NCI-H1436 (cell line): ENCODE measurements at regions not wholly inside any gene's neighbourhood (a gene's known extent, or its start where the extent isn't known, plus 50 kb on each side); places are given as distances from the start of the nearest gene placed in this dataset.

Experiments used
- DNase-seq: peaks from one replicate; lab custom pipeline; 2025; lab: John Stamatoyannopoulos, UW

DNA sequence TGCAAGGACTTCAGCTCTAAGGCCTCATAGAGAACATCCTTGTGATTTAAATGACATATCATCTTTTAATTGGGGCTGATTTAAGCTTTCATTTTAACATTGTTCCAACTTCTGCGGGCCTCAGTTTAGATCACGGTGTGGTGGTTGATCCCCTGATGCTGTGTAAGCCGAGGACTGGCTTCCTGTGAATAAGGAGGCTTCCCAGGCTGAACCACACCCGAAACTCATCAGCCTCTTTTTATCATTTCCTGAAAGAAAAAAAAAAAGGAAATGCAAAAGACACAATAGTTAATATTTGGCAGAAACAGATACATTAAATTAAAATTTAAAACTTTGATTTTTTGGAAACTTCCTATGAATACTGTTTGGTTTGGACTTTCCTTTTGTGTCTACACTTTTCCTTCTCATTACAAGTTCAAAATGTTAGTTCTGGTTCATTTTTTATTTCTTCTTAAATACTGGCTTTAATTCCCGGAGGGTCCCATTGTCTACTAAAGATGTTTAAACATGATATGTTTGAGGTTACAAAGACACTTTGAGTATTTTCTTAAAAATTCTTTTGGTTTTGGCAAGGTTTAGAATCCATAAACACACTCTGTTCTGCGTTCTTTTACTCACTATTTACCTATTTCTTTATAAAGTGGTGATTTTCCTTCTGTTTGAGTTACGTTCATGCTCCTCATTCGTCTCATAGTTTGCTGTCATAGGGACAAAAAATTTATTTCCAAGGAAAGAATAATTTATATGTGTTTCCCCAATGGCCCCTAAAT lies 230.0 kb upstream of the SULF2 start:
- DNase-seq: no peak

DNA sequence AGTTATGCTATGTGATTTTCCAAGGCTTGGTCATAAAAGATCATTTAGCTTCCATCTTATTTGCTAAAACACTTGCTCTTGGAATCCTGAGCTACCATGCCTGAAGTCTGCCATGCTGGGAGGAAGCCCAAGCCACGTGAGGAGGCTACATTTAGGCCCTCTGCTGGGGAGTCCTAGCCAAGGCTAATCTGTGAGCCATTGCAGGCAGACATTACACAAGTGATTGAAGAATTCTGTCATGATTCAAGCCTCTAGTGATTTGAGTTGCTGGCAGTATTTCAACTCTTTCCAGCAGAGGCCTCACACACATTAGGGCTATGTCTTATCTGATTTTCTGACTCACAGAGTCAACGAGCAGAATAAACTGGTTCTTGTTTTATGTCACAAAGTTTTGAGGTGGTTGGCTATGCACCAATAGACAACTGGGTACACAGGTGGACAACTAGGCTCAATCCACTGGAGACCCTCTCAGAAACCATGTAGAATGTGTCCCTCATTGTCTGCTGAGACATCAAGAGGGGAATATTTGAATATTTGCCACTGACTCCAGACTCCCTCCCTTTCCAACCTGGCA lies 227.2 kb upstream of the SULF2 start:
- no peak for DNase-seq

GRCh38 chr20:48011025-48011424 lies 225.7 kb upstream of the SULF2 start:
- DNase-seq: no peak

- DNase-seq: no peak
These were observed 225.3 kb upstream of the SULF2 start for GRCh38 chr20:48010623-48011022.

DNA sequence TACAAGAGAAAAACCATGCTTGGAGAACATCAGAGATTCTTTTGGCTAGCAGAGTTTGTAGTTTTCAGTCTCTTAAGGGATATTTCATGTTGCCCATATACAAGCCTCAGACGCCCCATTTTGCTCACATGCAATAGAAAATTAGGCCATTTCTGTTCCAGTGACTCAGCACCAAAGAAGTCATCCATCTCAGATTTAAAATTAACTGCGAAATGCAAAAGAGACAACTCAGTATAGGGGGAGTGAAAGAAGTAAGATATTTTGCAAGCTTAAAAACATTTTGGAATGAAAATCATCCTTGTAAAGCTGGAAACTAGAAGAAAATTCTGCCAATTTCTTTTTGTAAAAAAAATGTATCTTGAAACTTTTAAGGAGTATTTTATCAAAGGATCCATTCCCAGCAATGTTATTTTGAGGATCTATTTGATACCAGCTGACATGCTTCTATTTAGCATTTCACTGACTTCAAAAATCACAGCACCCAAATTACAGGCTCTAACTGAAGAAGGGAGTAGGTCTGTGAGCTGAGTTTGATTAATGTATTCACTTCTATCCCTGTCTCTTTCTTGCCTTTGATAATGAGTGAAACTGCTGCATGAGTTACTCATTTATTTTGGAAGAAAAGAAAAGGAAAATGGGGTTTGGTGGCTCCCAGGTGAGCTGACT lies 223.7 kb upstream of the SULF2 start:
- DNase-seq: no peak

DNA sequence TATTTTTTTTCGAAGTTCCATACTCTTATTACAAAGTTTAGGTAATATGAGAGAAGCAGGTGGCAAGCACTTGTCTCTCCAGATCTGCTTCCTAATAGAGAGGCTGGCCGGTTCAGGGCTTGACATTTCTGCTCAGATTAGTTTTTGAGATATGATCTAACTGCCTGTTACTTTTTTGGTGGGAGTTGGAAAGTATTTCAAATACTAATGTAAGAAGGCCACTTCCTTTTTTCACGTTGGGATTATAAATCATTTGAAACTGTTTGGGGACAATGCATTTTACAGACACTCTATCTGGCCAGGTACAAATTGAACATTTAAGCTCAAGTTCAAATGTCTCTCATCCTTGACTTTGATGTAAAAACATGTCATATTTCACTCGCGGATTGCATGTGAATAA lies 222.1 kb upstream of the SULF2 start:
- no peak for DNase-seq

DNA sequence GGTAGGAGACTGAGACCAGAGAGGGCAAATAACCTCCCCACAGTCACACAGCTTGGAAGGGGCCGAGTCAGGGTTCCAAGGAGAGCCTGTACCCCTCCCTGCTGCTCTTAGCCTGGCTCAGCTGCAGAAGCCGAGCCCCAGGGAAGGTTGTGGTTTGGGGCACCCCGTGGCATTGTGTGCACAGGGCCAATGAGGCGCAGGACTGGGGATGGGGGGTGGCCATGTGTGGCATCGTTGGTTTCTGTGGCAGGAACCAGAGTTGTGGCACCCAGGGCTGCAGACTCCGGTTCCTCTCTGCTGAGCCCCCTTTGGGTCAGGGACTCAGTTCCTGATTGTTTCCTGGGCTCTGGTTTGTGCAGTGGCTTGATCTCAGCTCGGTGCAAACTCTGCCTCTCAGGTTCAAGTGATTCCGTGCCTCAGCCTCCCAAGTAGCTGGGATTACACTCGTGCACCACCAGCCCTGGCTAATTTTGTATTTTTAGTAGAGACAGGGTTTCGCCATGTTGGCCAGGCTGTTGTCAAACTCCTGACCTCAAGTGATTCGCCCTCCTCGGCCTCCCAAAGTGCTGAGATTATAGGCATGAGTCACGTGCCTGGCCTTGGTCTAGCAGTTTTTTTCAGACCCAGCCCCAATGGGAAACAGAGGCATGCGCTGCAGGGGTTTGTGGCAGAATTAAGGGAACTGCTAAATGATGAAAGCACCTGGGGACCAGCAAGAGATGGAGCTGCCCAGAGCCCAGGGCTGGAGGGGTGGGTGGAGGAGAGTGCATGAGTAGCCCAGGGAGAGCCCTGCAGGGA lies 221.0 kb upstream of the SULF2 start:
- no peak for DNase-seq

GRCh38 chr20:48003021-48003420 lies 217.7 kb upstream of the SULF2 start:
- DNase-seq: no peak

- DNase-seq: no peak
These were observed 217.3 kb upstream of the SULF2 start for GRCh38 chr20:48002517-48002970.

DNA sequence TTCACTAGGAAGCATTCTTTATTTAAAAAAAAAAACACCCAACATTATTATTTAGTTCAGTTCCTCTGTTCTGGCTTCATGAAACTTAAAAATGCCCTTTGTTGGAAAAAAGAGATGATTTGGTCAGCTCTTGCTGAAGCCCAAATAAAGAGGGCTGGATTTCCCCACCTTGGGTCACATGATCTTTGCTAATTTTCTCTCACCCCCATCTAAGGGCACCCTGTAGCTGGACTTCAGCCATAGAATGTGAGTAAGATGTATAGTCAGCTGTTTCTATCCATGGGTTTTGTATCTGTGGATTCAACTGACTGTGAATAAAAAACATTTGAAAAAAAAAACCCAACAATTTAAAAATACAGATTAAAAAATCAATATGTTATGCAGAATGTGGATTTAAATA lies 213.9 kb upstream of the SULF2 start:
- no peak for DNase-seq

GRCh38 chr20:47998736-47999135 lies 213.5 kb upstream of the SULF2 start:
- DNase-seq: no peak

- DNase-seq: no peak
These were observed 210.4 kb upstream of the SULF2 start for GRCh38 chr20:47995661-47996060.

GRCh38 chr20:47993817-47994216 lies 208.5 kb upstream of the SULF2 start:
- no peak for DNase-seq

DNA sequence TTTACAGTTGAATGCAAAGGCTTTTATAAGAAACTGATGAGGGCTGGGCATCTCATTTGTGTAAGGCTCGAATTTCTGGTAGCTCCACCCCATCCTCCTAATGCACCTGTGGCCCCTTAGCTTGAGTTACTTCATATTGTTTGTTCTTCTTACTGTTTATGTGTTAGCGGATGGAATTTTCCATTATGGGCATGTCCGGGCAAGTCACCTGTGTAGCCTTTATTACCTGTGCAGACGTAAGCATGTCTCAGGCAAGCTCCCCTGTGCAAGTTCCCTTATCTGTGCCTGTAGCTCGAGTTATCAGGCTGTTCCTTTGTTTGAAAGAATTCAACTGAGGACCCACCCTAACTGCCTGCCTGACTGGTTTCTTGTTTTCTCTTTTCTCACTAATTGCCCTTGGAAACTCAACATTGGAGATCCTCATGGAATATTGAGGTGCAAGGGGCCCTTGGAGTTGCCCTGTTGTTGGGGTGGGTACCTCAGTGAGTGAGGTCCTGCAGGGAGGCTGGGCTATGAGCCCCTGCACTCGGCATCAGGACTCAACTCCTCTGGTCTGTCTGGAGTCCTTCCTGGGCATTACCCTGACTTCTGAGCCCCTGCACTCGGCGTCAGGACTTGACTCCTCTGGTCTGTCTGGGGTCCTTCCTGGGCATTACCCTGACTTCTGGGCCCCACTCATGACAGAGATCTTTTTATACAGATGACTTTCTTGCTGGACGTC lies 207.9 kb upstream of the SULF2 start:
- DNase-seq: no peak

DNA sequence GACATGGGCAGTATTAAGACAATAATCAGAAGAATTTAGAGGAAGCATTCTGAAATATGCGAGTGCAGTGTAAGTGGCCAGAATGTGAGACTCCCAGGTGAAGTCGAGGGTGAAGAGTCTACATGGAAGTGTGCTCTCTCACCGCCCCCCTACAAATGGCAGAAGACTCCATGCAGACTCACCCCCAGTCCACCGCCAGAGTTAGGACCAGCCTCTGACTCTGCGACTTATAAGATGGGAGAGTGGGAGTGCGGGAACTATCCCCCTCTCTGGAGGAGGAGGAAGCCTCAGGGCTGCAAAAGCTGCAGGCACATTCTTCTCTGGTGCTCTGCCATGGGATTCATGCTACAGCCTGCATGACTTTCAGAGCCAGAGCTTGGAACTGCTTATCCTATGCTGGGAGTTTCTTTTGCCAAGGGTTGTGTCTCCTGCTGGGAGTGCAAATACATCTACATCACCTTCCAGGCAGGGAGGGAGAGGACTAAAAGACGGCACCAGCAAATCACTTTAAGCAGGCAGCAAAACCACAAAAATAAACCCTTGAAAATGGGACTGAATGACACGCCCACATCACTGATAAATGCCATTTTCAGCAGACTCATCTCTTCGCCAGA lies 206.7 kb upstream of the SULF2 start:
- no peak for DNase-seq

GRCh38 chr20:47990507-47991150 lies 205.3 kb upstream of the SULF2 start:
- no peak for DNase-seq

DNA sequence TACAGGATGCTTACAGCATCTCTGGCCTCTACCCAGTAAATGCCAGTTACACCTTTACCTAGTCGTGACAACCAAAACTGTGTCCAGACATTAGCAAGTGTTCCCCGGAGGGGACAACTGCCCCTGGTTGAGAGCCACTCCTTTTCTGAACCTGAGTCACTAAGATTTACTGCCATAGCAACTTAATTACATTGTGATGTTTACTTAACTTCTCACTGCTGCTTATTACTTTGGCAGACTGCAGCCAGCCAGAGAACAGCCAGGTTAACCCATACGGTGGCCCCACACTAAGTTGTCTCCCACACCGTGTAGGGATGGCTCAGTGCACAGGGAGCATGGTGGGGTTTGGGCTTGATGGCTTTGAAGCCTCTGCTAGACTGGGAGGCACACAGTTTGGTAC lies 204.7 kb upstream of the SULF2 start:
- DNase-seq: peak; percentile 33

DNA sequence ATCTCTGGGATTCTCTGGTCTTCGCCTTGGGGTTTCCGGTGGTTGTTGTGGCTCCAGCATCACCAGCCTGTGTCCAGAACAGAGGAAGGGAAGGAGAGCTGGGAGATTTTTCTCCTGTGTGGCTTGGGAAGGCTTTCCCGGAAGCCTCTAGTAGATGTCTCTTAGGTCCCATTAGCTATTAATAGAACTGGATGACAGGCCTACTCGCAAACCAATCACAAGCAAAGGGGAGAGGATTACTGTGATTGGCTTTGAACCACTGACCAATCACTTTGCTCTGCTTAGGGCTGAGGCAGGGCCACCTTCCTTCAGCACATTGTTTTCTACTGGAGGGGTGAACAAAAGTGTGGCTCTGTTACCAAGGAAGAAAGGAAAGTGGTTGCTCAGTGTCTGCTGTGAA lies 203.4 kb upstream of the SULF2 start:
- DNase-seq: no peak

GRCh38 chr20:47985092-47985850 lies 200.0 kb upstream of the SULF2 start:
- no peak for DNase-seq

DNA sequence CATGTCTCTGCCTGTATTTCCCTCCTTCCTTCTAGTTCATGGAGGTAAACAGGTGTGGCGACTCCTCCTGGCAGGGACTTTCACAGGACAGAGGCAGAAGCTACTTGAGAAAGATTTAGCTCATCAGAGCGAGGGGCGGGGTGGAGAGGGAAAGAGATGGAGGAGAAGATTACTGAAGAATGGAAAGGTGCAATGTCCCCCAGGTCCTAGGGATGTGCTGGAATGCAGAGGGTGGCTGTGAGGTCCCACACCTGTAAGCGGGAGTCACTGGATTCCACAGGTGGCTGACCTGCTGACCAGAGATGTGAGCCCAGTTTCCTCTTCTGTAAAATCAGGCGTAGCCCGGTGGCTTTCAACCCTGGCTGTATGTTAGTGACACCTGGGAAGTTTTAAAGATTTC lies 199.2 kb upstream of the SULF2 start:
- no peak for DNase-seq
